DND-41 (cell line): ENCODE measurements at regions not wholly inside any gene's neighbourhood (a gene's known extent, or its start where the extent isn't known, plus 50 kb on each side); places are given as distances from the start of the nearest gene placed in this dataset.

ENCODE experiments used
- ATAC-seq: fragments of 200-7000 bp; cut with Tn5 transposase; 3 replicates; pipeline ENCODE4 v1.9.1; 2021; ENCODE audit warnings: low read depth; ENCODE audit not compliant: insufficient read depth
- DNase-seq: peaks from one replicate; pipeline ENCODE4 v3.0.0-alpha.2; 2020
- H2AFZ ChIP-seq: 2 replicates; pipeline ENCODE4 v1.6.0; 2012; ENCODE audit warnings: low read depth, low read length
- H3K27ac ChIP-seq: 2 replicates; pipeline ENCODE4 v1.5.1; 2012; ENCODE audit warnings: low read length, inconsistent platforms
- H3K27me3 ChIP-seq: fragments of 200-600 bp; sonication (generic); 2 replicates; pipeline ENCODE4 v1.6.0; 2012; ENCODE audit warnings: low read length, mild to moderate bottlenecking, inconsistent platforms; ENCODE audit not compliant: insufficient read depth, poor library complexity
- H3K36me3 ChIP-seq: 2 replicates; pipeline ENCODE4 v1.5.1; 2012; ENCODE audit warnings: low read length, inconsistent platforms; ENCODE audit not compliant: insufficient read depth
- H3K4me1 ChIP-seq: 2 replicates; pipeline ENCODE4 v1.5.1; 2012; ENCODE audit warnings: mild to moderate bottlenecking, low read length; ENCODE audit not compliant: insufficient read depth
- H3K4me2 ChIP-seq: 2 replicates; pipeline ENCODE4 v1.6.0; 2012; ENCODE audit warnings: mild to moderate bottlenecking, moderate library complexity, low read length, inconsistent platforms; ENCODE audit not compliant: insufficient read depth
- H3K4me3 ChIP-seq, 2 experiments: fragments of 200-600 bp in 1 of 2; shearing (Covaris generic) in 1 of 2; 2 replicates each; pipeline ENCODE4 v1.5.1; 2012 to 2016; ENCODE audit warnings: inconsistent platforms in 2 of 2, low read length in 2 of 2, mild to moderate bottlenecking in 2 of 2, low read depth in 1 of 2, moderate library complexity in 1 of 2
- H3K79me2 ChIP-seq: 2 replicates; pipeline ENCODE4 v1.6.0; 2012; ENCODE audit warnings: low read length, inconsistent platforms; ENCODE audit not compliant: insufficient read depth
- H3K9ac ChIP-seq: 2 replicates; pipeline ENCODE4 v1.6.0; 2012; ENCODE audit warnings: low read depth, mild to moderate bottlenecking, inconsistent platforms, low read length, moderate library complexity
- H3K9me3 ChIP-seq: 2 replicates; pipeline ENCODE4 v1.5.1; 2012; ENCODE audit warnings: low read length, moderate library complexity, mild to moderate bottlenecking, inconsistent platforms; ENCODE audit not compliant: insufficient read depth, severe bottlenecking
- H4K20me1 ChIP-seq: 2 replicates; pipeline ENCODE4 v1.6.0; 2012; ENCODE audit warnings: low read length; ENCODE audit not compliant: insufficient read depth
- EZH2 ChIP-seq: IDR thresholded peaks from 3 replicates; pipeline ENCODE4 v1.6.1; 2012; ENCODE audit warnings: borderline replicate concordance, low read depth, mild to moderate bottlenecking, moderate library complexity, low read length, inconsistent platforms; ENCODE audit not compliant: severe bottlenecking
- TF ChIP-seq, protein P1 (sequence below): IDR thresholded peaks from 2 replicates; pipeline ENCODE4 v1.5.1; 2012; ENCODE audit warnings: borderline replicate concordance, low read length, moderate library complexity, mild to moderate bottlenecking; ENCODE audit not compliant: poor library complexity, severe bottlenecking; ENCODE audit errors: extremely low read depth

DNA sequence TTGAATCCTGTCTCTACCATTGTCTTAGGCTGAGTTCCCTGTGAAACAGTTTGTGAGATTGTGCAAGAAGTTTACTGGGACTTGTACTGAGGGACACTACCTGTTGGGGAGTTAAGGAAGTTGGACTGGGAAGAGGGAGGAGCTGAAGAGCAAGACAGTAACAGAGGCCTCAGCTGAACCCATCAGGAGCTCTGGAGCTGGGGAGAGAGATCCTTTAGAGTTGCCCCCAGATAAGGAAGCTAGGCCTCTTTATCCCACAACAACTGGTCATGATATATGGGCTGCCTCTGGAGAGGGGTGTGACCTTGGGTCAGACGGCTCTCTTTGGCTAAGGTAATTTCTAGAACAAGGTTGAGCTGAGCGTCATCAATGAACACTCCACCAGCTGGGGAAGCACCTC is 137.8 kb upstream of the SLC4A4 start:
- Histone ChIP-seq H3K4me1 (peaks cover 24% of the 10 kb centered on the region), H3K79me2 (no peaks in the 10 kb centered on the region; the same call in 1 of the 2 replicates), H3K36me3 (no peaks in the 10 kb centered on the region), H3K4me2 (no peak overlapping the region), H3K4me3 (no peak overlapping the region), H3K9me3 (no peaks in the 10 kb centered on the region), H3K9ac (no peak overlapping the region), H4K20me1 (no peaks in the 10 kb centered on the region), H3K27ac (no peak overlapping the region), H2AFZ (no peak overlapping the region), H3K27me3 (no peaks in the 10 kb centered on the region)
- ATAC-seq (no peak), DNase-seq (no peak)
- no peak for TF ChIP-seq EZH2
- TF ChIP-seq, protein P1, sequence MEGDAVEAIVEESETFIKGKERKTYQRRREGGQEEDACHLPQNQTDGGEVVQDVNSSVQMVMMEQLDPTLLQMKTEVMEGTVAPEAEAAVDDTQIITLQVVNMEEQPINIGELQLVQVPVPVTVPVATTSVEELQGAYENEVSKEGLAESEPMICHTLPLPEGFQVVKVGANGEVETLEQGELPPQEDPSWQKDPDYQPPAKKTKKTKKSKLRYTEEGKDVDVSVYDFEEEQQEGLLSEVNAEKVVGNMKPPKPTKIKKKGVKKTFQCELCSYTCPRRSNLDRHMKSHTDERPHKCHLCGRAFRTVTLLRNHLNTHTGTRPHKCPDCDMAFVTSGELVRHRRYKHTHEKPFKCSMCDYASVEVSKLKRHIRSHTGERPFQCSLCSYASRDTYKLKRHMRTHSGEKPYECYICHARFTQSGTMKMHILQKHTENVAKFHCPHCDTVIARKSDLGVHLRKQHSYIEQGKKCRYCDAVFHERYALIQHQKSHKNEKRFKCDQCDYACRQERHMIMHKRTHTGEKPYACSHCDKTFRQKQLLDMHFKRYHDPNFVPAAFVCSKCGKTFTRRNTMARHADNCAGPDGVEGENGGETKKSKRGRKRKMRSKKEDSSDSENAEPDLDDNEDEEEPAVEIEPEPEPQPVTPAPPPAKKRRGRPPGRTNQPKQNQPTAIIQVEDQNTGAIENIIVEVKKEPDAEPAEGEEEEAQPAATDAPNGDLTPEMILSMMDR: no peak

DNA sequence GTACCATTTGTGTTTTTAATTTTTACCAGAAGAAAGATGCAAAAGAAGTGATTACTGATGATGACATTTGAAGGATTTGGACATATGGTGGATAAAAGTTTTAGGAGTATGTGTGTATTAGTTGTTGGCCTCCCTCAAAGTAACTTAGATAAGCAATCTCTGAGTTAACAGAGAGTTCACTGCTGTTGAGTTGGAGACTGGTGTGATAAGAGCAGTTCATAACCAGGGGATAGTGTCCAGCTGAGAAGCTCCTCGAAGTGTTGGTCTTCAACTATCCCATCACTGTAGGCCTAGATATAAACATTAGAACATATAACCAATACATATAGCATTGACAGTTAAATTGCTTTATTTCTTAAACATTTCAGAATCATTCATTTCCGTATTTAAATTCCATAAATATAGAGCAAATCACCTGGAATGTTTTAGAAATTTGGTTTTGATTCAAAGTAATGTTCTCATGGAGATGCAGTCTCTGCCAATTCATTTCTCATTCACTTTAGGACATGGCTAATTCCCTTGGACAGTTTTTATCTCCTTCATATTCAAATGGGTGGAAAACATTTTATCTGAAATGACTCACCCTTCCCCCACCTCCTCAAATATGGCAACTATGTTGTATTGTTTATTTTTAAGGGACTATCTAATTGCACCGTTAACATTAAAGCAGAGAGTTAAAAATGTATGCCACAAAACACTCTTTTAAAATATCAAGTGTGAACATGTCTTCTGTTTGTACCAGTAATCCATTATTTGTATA is 136.8 kb upstream of the SLC4A4 start:
- no peak for ATAC-seq
- DNase-seq: no peak
- no peaks in the 10 kb centered on the region; the same call in 1 of the 2 replicates for H3K79me2 ChIP-seq
- no peaks in the 10 kb centered on the region for H3K27me3 ChIP-seq
- no peak overlapping the region for H3K9ac ChIP-seq
- no peak overlapping the region for H3K27ac ChIP-seq
- peaks cover 24% of the 10 kb centered on the region for H3K4me1 ChIP-seq
- no peak overlapping the region for H2AFZ ChIP-seq
- H3K36me3 ChIP-seq: no peaks in the 10 kb centered on the region
- no peak overlapping the region for H3K4me3 ChIP-seq
- H3K9me3 ChIP-seq: no peaks in the 10 kb centered on the region
- H3K4me2 ChIP-seq: no peak overlapping the region
- no peaks in the 10 kb centered on the region for H4K20me1 ChIP-seq
- TF ChIP-seq EZH2: no peak
- TF ChIP-seq, protein P1: no peak

DNA sequence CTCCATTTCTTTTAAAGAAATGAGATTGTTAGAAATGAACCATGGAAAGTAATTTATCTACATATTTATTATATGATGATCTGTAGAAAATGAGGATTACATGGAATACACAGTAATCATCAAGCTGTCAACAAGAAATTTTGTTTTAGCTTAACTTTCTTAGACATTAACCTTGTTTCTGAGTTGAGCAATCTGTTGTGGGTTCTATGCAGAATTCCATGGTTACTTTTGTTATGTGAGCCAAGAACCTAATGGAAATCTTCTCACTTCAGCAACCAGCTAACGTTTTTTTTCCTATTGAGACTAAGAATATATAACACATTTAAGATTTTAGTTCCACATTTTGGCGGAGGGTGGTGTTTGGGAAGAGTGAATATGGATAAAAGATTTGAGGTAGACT is 136.1 kb upstream of the SLC4A4 start:
- H3K9me3 ChIP-seq: no peaks in the 10 kb centered on the region
- no peak for DNase-seq
- no peak overlapping the region for H2AFZ ChIP-seq
- no peaks in the 10 kb centered on the region for H3K27me3 ChIP-seq
- H3K4me3 ChIP-seq: no peak overlapping the region
- no peaks in the 10 kb centered on the region for H3K36me3 ChIP-seq
- TF ChIP-seq, protein P1: no peak
- TF ChIP-seq EZH2: no peak
- peaks cover 24% of the 10 kb centered on the region for H3K4me1 ChIP-seq
- no peak overlapping the region for H3K4me2 ChIP-seq
- no peak overlapping the region for H3K27ac ChIP-seq
- no peak for ATAC-seq
- H3K9ac ChIP-seq: no peak overlapping the region
- no peaks in the 10 kb centered on the region; the same call in 1 of the 2 replicates for H3K79me2 ChIP-seq
- no peaks in the 10 kb centered on the region for H4K20me1 ChIP-seq

DNA sequence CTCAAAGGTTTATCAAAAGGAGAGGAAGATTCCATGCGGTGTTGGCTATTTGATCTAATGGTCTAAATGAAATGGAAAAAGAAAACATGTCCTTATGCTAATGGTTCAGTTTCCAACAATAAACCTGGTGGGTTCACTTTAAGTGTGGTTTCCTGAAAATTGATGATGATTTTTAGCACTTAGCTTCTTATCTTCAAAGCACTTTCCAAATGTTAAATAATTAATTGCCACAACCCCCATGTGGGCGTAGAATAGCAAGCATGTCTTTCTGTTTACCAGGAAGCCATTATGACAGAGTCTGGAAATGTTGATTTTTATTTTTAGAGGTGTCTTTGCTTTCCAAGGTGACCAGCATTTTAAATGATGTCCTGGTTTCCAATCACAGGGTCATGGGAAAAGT is 134.8 kb upstream of the SLC4A4 start:
- H3K9ac ChIP-seq: no peak overlapping the region
- H3K4me1 ChIP-seq: peaks cover 16% of the 10 kb centered on the region
- DNase-seq (no peak), ATAC-seq (no peak)
- no peak overlapping the region for H3K4me3 ChIP-seq
- no peak for TF ChIP-seq EZH2
- TF ChIP-seq, protein P1: no peak
- no peak overlapping the region for H2AFZ ChIP-seq
- no peaks in the 10 kb centered on the region for H3K9me3 ChIP-seq
- H3K27ac ChIP-seq: no peak overlapping the region
- no peaks in the 10 kb centered on the region; the same call in 1 of the 2 replicates for H3K79me2 ChIP-seq
- H4K20me1 ChIP-seq: no peaks in the 10 kb centered on the region
- H3K4me2 ChIP-seq: no peak overlapping the region
- no peaks in the 10 kb centered on the region for H3K27me3 ChIP-seq
- no peaks in the 10 kb centered on the region for H3K36me3 ChIP-seq
